ENCODE measurements at regions not wholly inside any gene's neighbourhood (a gene's known extent, or its start where the extent isn't known, plus 50 kb on each side); places are given as distances from the start of the nearest gene placed in this dataset.

DNA sequence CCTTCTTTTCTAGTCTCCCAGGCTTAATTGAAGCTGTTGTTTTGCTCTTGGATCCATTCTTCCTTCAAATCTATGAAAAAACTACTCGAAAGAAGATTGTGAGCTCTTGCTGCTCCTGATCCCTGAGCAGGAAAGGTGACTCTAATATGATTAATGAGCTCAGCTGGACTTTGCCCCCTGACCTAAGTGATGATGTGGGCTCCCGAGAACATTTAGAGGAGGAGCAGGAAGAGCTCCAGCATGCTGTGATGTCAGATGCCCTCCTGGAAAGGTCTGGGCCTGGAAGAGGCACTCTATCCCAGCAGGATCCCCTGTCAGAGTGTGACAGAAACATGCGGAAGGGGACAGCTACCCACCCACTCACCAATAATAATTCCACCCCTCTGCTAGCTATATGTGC is 117.9 kb upstream of the PELI1 start:
- H3K4me3 ChIP-seq (ENCODE audit: low read depth, low read length), result no peak overlapping the region
- TF ChIP-seq, protein P1, sequence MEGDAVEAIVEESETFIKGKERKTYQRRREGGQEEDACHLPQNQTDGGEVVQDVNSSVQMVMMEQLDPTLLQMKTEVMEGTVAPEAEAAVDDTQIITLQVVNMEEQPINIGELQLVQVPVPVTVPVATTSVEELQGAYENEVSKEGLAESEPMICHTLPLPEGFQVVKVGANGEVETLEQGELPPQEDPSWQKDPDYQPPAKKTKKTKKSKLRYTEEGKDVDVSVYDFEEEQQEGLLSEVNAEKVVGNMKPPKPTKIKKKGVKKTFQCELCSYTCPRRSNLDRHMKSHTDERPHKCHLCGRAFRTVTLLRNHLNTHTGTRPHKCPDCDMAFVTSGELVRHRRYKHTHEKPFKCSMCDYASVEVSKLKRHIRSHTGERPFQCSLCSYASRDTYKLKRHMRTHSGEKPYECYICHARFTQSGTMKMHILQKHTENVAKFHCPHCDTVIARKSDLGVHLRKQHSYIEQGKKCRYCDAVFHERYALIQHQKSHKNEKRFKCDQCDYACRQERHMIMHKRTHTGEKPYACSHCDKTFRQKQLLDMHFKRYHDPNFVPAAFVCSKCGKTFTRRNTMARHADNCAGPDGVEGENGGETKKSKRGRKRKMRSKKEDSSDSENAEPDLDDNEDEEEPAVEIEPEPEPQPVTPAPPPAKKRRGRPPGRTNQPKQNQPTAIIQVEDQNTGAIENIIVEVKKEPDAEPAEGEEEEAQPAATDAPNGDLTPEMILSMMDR (IDR thresholded peaks at IDR 0.05; ENCODE audit: low read depth, low read length), result no peak

DNA sequence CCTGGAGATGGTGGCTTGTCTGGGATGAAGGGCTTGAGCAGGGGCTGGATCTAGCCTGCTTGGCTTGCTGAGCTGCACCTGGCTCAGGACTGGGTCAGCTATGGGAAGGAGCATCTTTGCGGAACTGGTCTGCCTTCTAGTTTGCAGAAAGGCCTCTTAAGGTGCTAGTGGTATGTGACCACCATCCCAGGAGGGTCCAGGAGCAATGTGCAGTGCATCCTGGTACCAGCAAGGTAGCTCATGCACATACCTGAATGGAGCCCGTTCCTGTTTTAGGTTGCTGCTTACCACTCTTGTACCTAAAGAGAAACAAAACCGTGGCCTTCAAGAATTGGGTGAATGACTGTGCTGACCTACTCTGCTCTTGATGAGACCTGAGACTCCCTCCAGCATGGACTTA is 118.6 kb upstream of the PELI1 start:
- no peak overlapping the region for H3K4me3 ChIP-seq (ENCODE audit: low read depth, low read length)

DNA sequence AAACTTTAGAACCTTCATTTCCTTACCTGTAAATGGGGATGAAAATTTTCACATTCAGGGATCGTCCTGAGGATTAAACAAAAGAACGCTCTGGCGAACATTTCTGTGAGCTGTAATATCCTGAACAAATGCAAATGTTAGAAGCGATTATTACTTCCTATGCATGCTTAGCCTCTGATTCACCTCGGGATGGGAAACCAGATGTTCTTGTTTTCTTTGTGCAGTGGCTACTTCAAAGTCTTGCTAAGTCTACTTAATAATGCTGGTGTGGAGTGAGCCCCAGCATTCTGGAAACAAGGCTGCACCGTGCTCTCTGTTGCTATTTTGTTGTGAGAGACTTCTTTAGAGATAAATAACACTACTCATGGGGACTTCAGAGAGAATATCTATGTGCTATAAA is 119.1 kb upstream of the PELI1 start:
- TF ChIP-seq, protein P1 (IDR thresholded peaks at IDR 0.05; ENCODE audit: low read depth, low read length), result no peak
- H3K4me3 ChIP-seq (ENCODE audit: low read depth, low read length), result no peak overlapping the region

More for the DNA sequence above, 118.6 kb upstream of the PELI1 start:
- TF ChIP-seq, protein P1 (IDR thresholded peaks at IDR 0.05; ENCODE audit: low read depth, low read length), result no peak

DNA sequence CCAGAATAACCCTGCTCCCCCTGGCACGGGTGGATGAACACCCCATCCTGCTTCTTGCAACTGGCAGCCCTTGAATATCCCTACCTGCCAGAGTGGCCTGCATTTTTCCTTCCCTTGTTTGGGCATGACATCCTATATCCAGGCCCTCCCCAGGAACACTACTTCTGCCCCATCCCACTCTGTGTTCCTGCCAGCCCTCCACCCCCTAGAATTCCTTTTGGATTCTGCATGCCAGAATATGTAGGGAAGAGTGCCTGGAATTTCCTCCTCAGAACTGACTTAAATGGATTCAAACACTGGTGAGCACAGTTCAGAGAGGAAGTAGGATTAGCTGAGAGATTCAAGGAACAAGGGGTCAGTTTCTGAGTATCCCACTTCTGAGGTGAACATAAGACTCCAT is 123.5 kb upstream of the PELI1 start:
- H3K4me3 ChIP-seq (ENCODE audit: low read depth, low read length), result no peak overlapping the region
- TF ChIP-seq, protein P1 (IDR thresholded peaks at IDR 0.05; ENCODE audit: low read depth, low read length), result no peak

DNA sequence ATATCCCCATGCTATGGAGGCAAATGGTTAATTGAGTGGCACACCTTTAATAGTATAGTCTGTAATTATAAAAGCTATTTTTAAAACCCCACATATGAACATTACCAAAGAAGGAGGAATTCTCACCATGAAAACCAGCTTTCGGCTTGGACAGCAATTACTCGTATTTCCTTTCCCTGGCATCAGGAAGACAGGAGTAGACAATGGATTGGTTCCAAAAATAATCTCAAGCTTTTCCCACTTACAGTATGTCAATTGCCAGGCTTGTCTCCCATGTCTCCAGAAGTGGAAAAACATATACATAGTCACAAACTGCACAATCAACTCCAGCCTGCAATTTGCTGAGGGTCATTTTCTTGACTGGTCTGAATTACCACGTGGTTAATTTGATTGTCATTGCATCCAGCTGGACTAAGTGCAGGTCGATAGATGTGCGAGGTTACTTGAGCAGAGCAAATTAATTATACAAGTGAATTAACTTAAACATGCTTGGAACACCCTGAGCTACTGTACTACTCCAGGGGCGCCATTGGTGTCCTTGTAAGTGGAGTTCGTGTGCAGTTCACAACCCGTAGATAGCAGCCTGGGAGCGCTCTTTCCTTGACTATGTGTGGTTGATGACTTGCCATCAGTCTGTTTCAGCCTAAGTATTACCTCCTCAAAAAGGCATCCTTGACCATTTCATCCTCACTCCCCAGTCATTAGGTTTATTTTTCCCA is 124.3 kb upstream of the PELI1 start:
- H3K4me3 ChIP-seq (ENCODE audit: low read depth, low read length), result no peak overlapping the region
- TF ChIP-seq, protein P1 (IDR thresholded peaks at IDR 0.05; ENCODE audit: low read depth, low read length), result no peak

DNA sequence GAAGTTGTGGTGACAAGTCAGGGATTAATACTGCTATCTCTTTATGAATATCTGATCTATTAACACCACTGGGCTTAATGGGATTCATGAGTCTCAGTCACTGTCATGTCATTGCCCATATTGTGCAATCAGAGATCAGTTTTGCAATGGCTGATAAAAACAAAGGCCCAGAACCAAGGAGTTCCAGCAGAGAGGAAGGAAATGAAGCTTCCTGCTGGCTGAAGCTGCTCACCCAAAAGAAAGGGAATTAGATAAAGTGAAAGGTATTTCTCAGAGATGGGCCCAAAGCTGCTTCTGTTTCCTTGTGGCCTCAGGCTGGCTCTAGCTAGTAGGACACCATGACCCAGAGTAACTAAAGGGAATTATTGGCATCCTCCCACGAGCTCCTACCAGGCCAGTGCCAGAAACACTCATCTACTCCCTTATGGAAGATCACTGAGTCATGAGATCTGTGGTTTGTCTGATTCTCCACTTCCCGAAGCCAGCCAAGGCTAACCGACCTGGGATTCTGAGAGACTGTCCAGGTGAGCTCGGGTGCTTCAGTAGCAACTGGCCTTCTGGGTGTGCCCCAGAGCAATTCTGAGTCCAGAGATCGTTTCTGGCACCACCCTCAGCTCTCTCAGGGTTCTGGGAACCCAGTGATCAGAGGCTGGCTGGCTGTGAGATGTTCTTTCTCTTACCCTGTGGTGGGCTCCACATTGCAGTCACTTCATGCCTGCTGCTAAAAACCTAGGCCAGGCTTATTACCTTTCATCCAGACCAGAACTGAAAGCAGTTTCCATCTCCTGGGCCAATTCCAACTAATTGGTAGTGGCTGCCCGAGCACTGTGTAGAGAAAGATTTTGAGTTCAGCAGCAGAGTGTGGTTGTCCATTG is 129.5 kb upstream of the PELI1 start:
- TF ChIP-seq, protein P1 (IDR thresholded peaks at IDR 0.05; ENCODE audit: low read depth, low read length), result no peak
- H3K4me3 ChIP-seq (ENCODE audit: low read depth, low read length), result no peak overlapping the region
